SK-N-SH (cell line): ENCODE measurements at regions not wholly inside any gene's neighbourhood (a gene's known extent, or its start where the extent isn't known, plus 50 kb on each side); places are given as distances from the start of the nearest gene placed in this dataset.

Experiments used
- ELF1 ChIP-seq: IDR thresholded peaks from 2 replicates; pipeline ENCODE4 v1.4.0; 2012
- EZH2phosphoT487 ChIP-seq: fragments of 200-600 bp; sonication (generic); IDR thresholded peaks from 2 replicates; pipeline ENCODE4 v1.6.1; 2017; ENCODE audit warnings: low read depth, mixed run types, mild to moderate bottlenecking, antibody characterized with exemption, moderate library complexity, borderline replicate concordance
- PBX3 ChIP-seq: IDR thresholded peaks from 2 replicates; pipeline ENCODE4; 2012
- POLR2AphosphoS5 ChIP-seq: IDR thresholded peaks from 2 replicates; pipeline ENCODE4 v1.6.1; 2012; ENCODE audit warnings: low read depth, low read length
- RAD21 ChIP-seq: IDR thresholded peaks from 2 replicates; pipeline ENCODE4 v1.6.1; 2012; ENCODE audit warnings: mild to moderate bottlenecking, low read length
- RFX5 ChIP-seq: IDR thresholded peaks from 2 replicates; pipeline ENCODE4 v1.6.1; 2012; ENCODE audit warnings: mild to moderate bottlenecking, improper control_type of control experiment, low read length
- YY1 ChIP-seq: IDR thresholded peaks from 2 replicates; pipeline ENCODE4 v1.4.0; 2012; ENCODE audit warnings: low read depth, mild to moderate bottlenecking
- TF ChIP-seq, protein P1 (sequence below): fragments of 200-600 bp; sonication (generic); IDR thresholded peaks from 2 replicates; pipeline ENCODE4 v1.6.1; 2017; ENCODE audit warnings: antibody characterized with exemption, mild to moderate bottlenecking, moderate library complexity
- TF ChIP-seq, protein P2 (sequence below): IDR thresholded peaks from 2 replicates; pipeline ENCODE4 v1.4.0; 2012; ENCODE audit warnings: low read depth

DNA sequence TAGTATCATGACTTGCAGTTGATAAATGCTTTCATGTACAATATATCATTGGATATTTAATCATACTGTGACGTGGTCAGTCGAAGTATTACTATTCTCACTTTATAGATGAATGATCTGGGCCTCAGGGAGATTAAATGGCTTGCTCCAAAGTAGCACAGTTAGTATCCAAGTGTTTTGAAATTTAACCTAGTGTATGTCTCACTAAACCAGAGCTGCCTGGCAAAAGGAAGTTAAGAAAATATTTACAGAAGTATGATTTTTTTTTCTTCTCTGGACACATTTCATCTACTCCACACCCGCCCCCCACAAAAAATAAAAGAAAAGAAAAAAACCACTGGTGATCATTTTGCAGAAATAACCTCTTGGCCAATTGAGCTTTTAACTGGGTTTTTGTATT is 71.9 kb upstream of the CXADR start:
- TF ChIP-seq, protein P1, sequence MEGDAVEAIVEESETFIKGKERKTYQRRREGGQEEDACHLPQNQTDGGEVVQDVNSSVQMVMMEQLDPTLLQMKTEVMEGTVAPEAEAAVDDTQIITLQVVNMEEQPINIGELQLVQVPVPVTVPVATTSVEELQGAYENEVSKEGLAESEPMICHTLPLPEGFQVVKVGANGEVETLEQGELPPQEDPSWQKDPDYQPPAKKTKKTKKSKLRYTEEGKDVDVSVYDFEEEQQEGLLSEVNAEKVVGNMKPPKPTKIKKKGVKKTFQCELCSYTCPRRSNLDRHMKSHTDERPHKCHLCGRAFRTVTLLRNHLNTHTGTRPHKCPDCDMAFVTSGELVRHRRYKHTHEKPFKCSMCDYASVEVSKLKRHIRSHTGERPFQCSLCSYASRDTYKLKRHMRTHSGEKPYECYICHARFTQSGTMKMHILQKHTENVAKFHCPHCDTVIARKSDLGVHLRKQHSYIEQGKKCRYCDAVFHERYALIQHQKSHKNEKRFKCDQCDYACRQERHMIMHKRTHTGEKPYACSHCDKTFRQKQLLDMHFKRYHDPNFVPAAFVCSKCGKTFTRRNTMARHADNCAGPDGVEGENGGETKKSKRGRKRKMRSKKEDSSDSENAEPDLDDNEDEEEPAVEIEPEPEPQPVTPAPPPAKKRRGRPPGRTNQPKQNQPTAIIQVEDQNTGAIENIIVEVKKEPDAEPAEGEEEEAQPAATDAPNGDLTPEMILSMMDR, result no peak
- TF ChIP-seq POLR2AphosphoS5, result no peak
- TF ChIP-seq ELF1, result no peak
- no peak for TF ChIP-seq RAD21
- TF ChIP-seq RFX5, result no peak
- no peak for TF ChIP-seq EZH2phosphoT487
- no peak for TF ChIP-seq YY1
- TF ChIP-seq, protein P2, sequence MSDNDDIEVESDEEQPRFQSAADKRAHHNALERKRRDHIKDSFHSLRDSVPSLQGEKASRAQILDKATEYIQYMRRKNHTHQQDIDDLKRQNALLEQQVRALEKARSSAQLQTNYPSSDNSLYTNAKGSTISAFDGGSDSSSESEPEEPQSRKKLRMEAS, result no peak
- TF ChIP-seq PBX3, result no peak
